Liver (tissue), 8 donors: ENCODE measurements at regions not wholly inside any gene's neighbourhood (a gene's known extent, or its start where the extent isn't known, plus 50 kb on each side); places are given as distances from the start of the nearest gene placed in this dataset.
A peak's percentile ranks its signal among the peaks of the same experiment; 100 is the strongest.

Source experiments
- DNase-seq: peaks from one replicate; pipeline ENCODE4 v3.0.0-alpha.2; 2017; ENCODE audit warnings: low spot score
- H3K27ac ChIP-seq, 2 donors: one replicate each; pipeline ENCODE4 v1.7.0; 2013; ENCODE audit warnings: inconsistent platforms in 2 of 2, low read length in 2 of 2, control low read depth in 1 of 2, low read depth in 1 of 2, mild to moderate bottlenecking in 1 of 2
- H3K27me3 ChIP-seq, 4 donors: one replicate each; pipeline versions ENCODE4 v1.6.1 to v1.7.0; 2013; ENCODE audit warnings: low read length in 3 of 4, inconsistent platforms in 1 of 4, mild to moderate bottlenecking in 1 of 4, moderate library complexity in 1 of 4; ENCODE audit not compliant: control insufficient read depth in 4 of 4, insufficient read depth in 4 of 4
- H3K36me3 ChIP-seq, 4 donors: one replicate each; pipeline versions ENCODE4 v1.6.1 to v1.7.0; 2013; ENCODE audit warnings: low read length in 3 of 4, mild to moderate bottlenecking in 3 of 4, low read depth in 1 of 4, moderate library complexity in 1 of 4; ENCODE audit not compliant: control insufficient read depth in 4 of 4, insufficient read depth in 3 of 4
- H3K4me1 ChIP-seq, 4 donors: one replicate each; pipeline versions ENCODE4 v1.6.1 to v1.7.0; 2013; ENCODE audit warnings: low read length in 3 of 4, mild to moderate bottlenecking in 3 of 4, moderate library complexity in 1 of 4; ENCODE audit not compliant: control insufficient read depth in 4 of 4, insufficient read depth in 4 of 4
- H3K4me3 ChIP-seq, 3 donors: one replicate each; pipeline versions ENCODE4 v1.6.1 to v1.7.0; 2013; ENCODE audit warnings: low read length in 3 of 3, control low read depth in 1 of 3, low read depth in 1 of 3, mild to moderate bottlenecking in 1 of 3
- H3K9ac ChIP-seq, 2 donors: one replicate each; pipeline ENCODE4 v1.7.0; 2013; ENCODE audit warnings: low read length in 2 of 2, mild to moderate bottlenecking in 2 of 2, moderate library complexity in 2 of 2, control low read depth in 1 of 2, low read depth in 1 of 2
- H3K9me3 ChIP-seq, 4 donors: one replicate each; pipeline versions ENCODE4 v1.6.1 to v1.7.0; 2013; ENCODE audit warnings: low read length in 3 of 4; ENCODE audit not compliant: control insufficient read depth in 4 of 4
- EGR1 ChIP-seq, 2 donors: IDR thresholded peaks; 2 replicates each; pipeline ENCODE4 v1.6.1; 2016 to 2018; ENCODE audit warnings: antibody characterized with exemption in 2 of 2, low read depth in 2 of 2
- FOXA1 ChIP-seq: IDR thresholded peaks from 2 replicates; pipeline ENCODE4 v1.6.1; 2016; ENCODE audit warnings: antibody characterized with exemption
- FOXA2 ChIP-seq: IDR thresholded peaks from 2 replicates; pipeline ENCODE4 v1.6.1; 2016; ENCODE audit warnings: antibody characterized with exemption
- GABPA ChIP-seq, 2 donors: IDR thresholded peaks in 1 of 2; conservative IDR thresholded peaks in 1 of 2; 2 replicates each; pipeline ENCODE4 v1.6.1; 2016; ENCODE audit warnings: antibody characterized with exemption in 2 of 2, mild to moderate bottlenecking in 1 of 2, moderate library complexity in 1 of 2
- HNF4A ChIP-seq, 2 donors: conservative IDR thresholded peaks; 2 replicates each; pipeline ENCODE4 v1.6.1; 2016; ENCODE audit warnings: antibody characterized with exemption in 2 of 2, mild to moderate bottlenecking in 2 of 2
- HNF4G ChIP-seq: IDR thresholded peaks from 2 replicates; pipeline ENCODE4 v1.6.1; 2016; ENCODE audit warnings: antibody characterized with exemption
- JUND ChIP-seq, 2 donors: IDR thresholded peaks; 2 replicates each; pipeline ENCODE4 v1.6.1; 2016; ENCODE audit warnings: antibody characterized with exemption in 2 of 2
- NR2F2 ChIP-seq: IDR thresholded peaks from 2 replicates; pipeline ENCODE4 v1.6.1; 2016; ENCODE audit warnings: antibody characterized with exemption
- RAD21 ChIP-seq, 2 donors: IDR thresholded peaks; 2 replicates each; pipeline ENCODE4 v1.6.1; 2016; ENCODE audit warnings: antibody characterized with exemption in 2 of 2, mild to moderate bottlenecking in 2 of 2
- RXRA ChIP-seq, 2 donors: IDR thresholded peaks; 2 replicates each; pipeline ENCODE4 v1.6.1; 2017 to 2018; ENCODE audit warnings: antibody characterized with exemption in 2 of 2, mild to moderate bottlenecking in 1 of 2
- SP1 ChIP-seq: IDR thresholded peaks from 2 replicates; pipeline ENCODE4 v1.6.1; 2018; ENCODE audit warnings: antibody characterized with exemption, mild to moderate bottlenecking
- TAF1 ChIP-seq: conservative IDR thresholded peaks from 2 replicates; pipeline ENCODE4 v1.6.1; 2016; ENCODE audit warnings: antibody characterized with exemption, mild to moderate bottlenecking
- YY1 ChIP-seq: IDR thresholded peaks from 2 replicates; pipeline ENCODE4 v1.6.1; 2016; ENCODE audit warnings: antibody characterized with exemption, mild to moderate bottlenecking
- WGBS: extraction: QIAGEN DNeasy Blood & Tissue Kit; methylation state at CpG from one replicate; pipeline ENCODE4 v1.1.7; 2013; 5-methylcytosine and 5-hydroxymethylcytosine counted together
- TF ChIP-seq, protein P1 (sequence below): IDR thresholded peaks from 2 replicates; pipeline ENCODE4 v1.6.1; 2016; ENCODE audit warnings: antibody characterized with exemption
- TF ChIP-seq, protein P2 (sequence below): IDR thresholded peaks from 2 replicates; pipeline ENCODE4 v1.6.1; 2016; ENCODE audit warnings: antibody characterized with exemption
- TF ChIP-seq, protein P3 (sequence below): fragments of 150-350 bp; IDR thresholded peaks from 2 replicates; pipeline ENCODE4 v1.5.1; 2017; ENCODE audit warnings: improper control_type of control experiment, low read depth, low read length; ENCODE audit not compliant: missing input control
- TF ChIP-seq, protein P4 (sequence below): IDR thresholded peaks from 2 replicates; pipeline ENCODE4 v1.6.1; 2016; ENCODE audit warnings: antibody characterized with exemption, mild to moderate bottlenecking
- TF ChIP-seq, protein P5 (sequence below): IDR thresholded peaks from 2 replicates; pipeline ENCODE4 v1.6.1; 2016; ENCODE audit warnings: antibody characterized with exemption
- donor health status: healthy.
- donor health status: healthy.
- donor health status: healthy.
- donor health status: healthy.
- donor health status: healthy.

DNA sequence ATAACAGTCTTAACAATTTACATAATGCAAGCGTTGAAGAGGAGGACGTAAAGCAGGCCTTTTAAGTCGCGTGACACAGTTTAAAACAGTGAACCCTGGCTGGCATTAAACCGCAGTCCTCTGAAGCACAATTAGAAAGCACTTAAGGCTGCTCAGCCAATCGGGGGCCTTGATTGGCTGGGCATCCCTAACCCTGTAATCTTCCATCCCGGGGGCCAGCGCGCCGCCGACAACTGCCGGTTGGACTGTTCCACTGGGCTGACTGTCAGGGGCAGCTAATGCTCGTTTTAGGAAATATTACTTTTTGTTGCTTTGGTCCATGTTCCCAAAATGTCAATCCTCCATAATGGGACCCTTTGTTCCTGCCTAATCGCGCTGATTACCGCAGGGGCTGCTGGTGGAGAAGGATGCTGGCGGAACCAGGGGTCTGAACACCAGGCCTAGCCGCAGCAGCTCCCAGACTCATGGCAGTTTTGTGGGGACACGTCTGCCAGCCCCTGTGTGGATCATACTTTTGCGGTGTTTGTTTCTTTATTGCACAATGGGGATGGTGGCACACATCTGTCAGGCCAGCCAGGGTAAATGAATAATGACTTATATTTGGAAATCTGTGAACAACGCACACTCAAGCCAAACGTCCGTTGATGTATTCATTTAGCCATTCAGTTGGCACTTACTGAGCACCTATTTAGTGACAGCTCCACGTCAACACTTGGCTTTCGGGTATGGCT lies 127.1 kb upstream of the SPACA7 start:
- Histone ChIP-seq H3K27me3 (no peaks in the 10 kb centered on the region), H3K9ac (peak overlapping the region in 1 of 2 donors; percentile 28), H3K36me3 (no peaks in the 10 kb centered on the region), H3K9me3 (no peaks in the 10 kb centered on the region), H3K27ac (peak overlapping the region; percentile 89 to 98), H3K4me1 (peaks cover 6 to 27% (median 18%) of the 10 kb centered on the region in 4 donors), H3K4me3 (no peak overlapping the region)
- WGBS: 49% methylated on average over 25 of the region's 25 CpGs
- DNase-seq: peak; percentile 9
- no peak for TF ChIP-seq GABPA (IDR thresholded peaks at IDR 0.05 in 1 of 2, conservative IDR thresholded peaks at IDR 0.05 in 1 of 2)
- TF ChIP-seq TAF1: no peak
- peak; percentile 30 to 70 for TF ChIP-seq RXRA (IDR thresholded peaks at IDR 0.05)
- TF ChIP-seq HNF4A (conservative IDR thresholded peaks at IDR 0.05): peak in 1 of 2 donors; percentile 65
- no peak for TF ChIP-seq HNF4G
- TF ChIP-seq FOXA1: peak; percentile 33
- TF ChIP-seq FOXA2: peak; percentile 64
- peak; percentile 44 for TF ChIP-seq SP1
- TF ChIP-seq, protein P1, sequence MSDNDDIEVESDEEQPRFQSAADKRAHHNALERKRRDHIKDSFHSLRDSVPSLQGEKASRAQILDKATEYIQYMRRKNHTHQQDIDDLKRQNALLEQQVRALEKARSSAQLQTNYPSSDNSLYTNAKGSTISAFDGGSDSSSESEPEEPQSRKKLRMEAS: peak; percentile 57
- TF ChIP-seq RAD21 (IDR thresholded peaks at IDR 0.05): peak; percentile 40 to 41
- peak; percentile 70 for TF ChIP-seq YY1
- TF ChIP-seq EGR1 (IDR thresholded peaks at IDR 0.05; ENCODE audit: low read depth in 2 of 2): peak in 1 of 2 donors; percentile 12
- peak in 1 of 2 donors; percentile 48 for TF ChIP-seq JUND (IDR thresholded peaks at IDR 0.05)
- TF ChIP-seq, protein P2, sequence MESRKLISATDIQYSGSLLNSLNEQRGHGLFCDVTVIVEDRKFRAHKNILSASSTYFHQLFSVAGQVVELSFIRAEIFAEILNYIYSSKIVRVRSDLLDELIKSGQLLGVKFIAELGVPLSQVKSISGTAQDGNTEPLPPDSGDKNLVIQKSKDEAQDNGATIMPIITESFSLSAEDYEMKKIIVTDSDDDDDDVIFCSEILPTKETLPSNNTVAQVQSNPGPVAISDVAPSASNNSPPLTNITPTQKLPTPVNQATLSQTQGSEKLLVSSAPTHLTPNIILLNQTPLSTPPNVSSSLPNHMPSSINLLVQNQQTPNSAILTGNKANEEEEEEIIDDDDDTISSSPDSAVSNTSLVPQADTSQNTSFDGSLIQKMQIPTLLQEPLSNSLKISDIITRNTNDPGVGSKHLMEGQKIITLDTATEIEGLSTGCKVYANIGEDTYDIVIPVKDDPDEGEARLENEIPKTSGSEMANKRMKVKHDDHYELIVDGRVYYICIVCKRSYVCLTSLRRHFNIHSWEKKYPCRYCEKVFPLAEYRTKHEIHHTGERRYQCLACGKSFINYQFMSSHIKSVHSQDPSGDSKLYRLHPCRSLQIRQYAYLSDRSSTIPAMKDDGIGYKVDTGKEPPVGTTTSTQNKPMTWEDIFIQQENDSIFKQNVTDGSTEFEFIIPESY: peak; percentile 51
- TF ChIP-seq, protein P3, sequence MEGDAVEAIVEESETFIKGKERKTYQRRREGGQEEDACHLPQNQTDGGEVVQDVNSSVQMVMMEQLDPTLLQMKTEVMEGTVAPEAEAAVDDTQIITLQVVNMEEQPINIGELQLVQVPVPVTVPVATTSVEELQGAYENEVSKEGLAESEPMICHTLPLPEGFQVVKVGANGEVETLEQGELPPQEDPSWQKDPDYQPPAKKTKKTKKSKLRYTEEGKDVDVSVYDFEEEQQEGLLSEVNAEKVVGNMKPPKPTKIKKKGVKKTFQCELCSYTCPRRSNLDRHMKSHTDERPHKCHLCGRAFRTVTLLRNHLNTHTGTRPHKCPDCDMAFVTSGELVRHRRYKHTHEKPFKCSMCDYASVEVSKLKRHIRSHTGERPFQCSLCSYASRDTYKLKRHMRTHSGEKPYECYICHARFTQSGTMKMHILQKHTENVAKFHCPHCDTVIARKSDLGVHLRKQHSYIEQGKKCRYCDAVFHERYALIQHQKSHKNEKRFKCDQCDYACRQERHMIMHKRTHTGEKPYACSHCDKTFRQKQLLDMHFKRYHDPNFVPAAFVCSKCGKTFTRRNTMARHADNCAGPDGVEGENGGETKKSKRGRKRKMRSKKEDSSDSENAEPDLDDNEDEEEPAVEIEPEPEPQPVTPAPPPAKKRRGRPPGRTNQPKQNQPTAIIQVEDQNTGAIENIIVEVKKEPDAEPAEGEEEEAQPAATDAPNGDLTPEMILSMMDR: no peak
- no peak for TF ChIP-seq NR2F2
- TF ChIP-seq, protein P4, sequence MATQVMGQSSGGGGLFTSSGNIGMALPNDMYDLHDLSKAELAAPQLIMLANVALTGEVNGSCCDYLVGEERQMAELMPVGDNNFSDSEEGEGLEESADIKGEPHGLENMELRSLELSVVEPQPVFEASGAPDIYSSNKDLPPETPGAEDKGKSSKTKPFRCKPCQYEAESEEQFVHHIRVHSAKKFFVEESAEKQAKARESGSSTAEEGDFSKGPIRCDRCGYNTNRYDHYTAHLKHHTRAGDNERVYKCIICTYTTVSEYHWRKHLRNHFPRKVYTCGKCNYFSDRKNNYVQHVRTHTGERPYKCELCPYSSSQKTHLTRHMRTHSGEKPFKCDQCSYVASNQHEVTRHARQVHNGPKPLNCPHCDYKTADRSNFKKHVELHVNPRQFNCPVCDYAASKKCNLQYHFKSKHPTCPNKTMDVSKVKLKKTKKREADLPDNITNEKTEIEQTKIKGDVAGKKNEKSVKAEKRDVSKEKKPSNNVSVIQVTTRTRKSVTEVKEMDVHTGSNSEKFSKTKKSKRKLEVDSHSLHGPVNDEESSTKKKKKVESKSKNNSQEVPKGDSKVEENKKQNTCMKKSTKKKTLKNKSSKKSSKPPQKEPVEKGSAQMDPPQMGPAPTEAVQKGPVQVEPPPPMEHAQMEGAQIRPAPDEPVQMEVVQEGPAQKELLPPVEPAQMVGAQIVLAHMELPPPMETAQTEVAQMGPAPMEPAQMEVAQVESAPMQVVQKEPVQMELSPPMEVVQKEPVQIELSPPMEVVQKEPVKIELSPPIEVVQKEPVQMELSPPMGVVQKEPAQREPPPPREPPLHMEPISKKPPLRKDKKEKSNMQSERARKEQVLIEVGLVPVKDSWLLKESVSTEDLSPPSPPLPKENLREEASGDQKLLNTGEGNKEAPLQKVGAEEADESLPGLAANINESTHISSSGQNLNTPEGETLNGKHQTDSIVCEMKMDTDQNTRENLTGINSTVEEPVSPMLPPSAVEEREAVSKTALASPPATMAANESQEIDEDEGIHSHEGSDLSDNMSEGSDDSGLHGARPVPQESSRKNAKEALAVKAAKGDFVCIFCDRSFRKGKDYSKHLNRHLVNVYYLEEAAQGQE: peak; percentile 68
- TF ChIP-seq, protein P5, sequence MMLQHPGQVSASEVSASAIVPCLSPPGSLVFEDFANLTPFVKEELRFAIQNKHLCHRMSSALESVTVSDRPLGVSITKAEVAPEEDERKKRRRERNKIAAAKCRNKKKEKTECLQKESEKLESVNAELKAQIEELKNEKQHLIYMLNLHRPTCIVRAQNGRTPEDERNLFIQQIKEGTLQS: no peak
